HepG2 (cell line): ENCODE measurements at regions not wholly inside any gene's neighbourhood (a gene's known extent, or its start where the extent isn't known, plus 50 kb on each side); places are given as distances from the start of the nearest gene placed in this dataset.

Source experiments
- ATAC-seq: fragments of 200-7000 bp; cut with Tn5 transposase; 3 replicates; pipeline ENCODE4 v1.9.1; 2020; ENCODE audit warnings: mild to moderate bottlenecking, moderate library complexity
- BruUV-seq: library from RNA; stranded (reverse); fragments of 400-500 nt; replicated peaks from 2 replicates; lab custom pipeline; 2021; lab: Mats Ljungman, UMichigan
- CTCF ChIA-PET: fragments of 300-600 bp; formaldehyde crosslinking; extraction: SDS; loops from one replicate; lab custom pipeline; 2021; ENCODE audit warnings: low total read pairs, inconsistent platforms, low intra/inter-chr PET ratio; lab: Yijun Ruan, JAX
- POLR2A ChIA-PET: fragments of 350-600 bp; sonication (Branson Sonifier 250); formaldehyde crosslinking; loops from one replicate; lab custom pipeline; 2020; ENCODE audit warnings: antibody characterized with exemption, inconsistent platforms; lab: Yijun Ruan, JAX
- DNase-seq: peaks from one replicate; pipeline ENCODE4 v3.0.0-alpha.2; 2015; ENCODE audit warnings: low spot score
- FAIRE-seq: peaks from 3 replicates; lab custom pipeline; 2011; peaks lifted over from hg19 to GRCh38; lab: Jason Lieb, UNC
- H2AFZ ChIP-seq: one replicate; pipeline ENCODE4 v1.6.1; 2011; ENCODE audit warnings: low read length, inconsistent platforms
- H3K27ac ChIP-seq: fragments of 300-600 bp; 3 replicates; pipeline ENCODE4 v1.8.0; 2011; ENCODE audit warnings: mixed run types, mild to moderate bottlenecking, mixed read lengths, low read length, inconsistent platforms; ENCODE audit not compliant: insufficient read depth; ENCODE audit errors: extremely low read length
- H3K27me3 ChIP-seq, 2 experiments: fragments of 200-600 bp in 1 of 2; 2 replicates in 1 of 2; 3 replicates in 1 of 2; pipeline versions ENCODE4 v1.6.0 to v1.8.0; 2011; ENCODE audit warnings: low read length in 2 of 2, mild to moderate bottlenecking in 2 of 2, moderate library complexity in 2 of 2, inconsistent platforms in 1 of 2; ENCODE audit not compliant: insufficient read depth in 2 of 2, control insufficient read depth in 1 of 2
- H3K36me3 ChIP-seq, 2 experiments: fragments of 200-600 bp in 1 of 2; replicated peaks in 1 of 2; 2 replicates in 1 of 2; 3 replicates in 1 of 2; pipeline versions ENCODE4 v1.5.1 to v1.8.0; 2011; ENCODE audit warnings: low read length in 2 of 2, inconsistent platforms in 1 of 2; ENCODE audit not compliant: insufficient read depth in 2 of 2, control insufficient read depth in 1 of 2
- H3K4me1 ChIP-seq: 2 replicates; pipeline ENCODE4 v1.5.1; 2012; ENCODE audit warnings: low read length, inconsistent platforms; ENCODE audit not compliant: insufficient read depth
- H3K4me2 ChIP-seq: 2 replicates; pipeline ENCODE4 v1.6.0; 2011; ENCODE audit warnings: low read depth, low read length, inconsistent platforms
- H3K4me3 ChIP-seq, 3 experiments: fragments of 200-600 bp in 1 of 3; sonication (generic), shearing (Covaris generic) in 1 of 3; replicated peaks in 1 of 3; 2 replicates each; pipeline ENCODE4 v1.5.1; 2011 to 2016; ENCODE audit warnings: low read length in 3 of 3, inconsistent platforms in 2 of 3, low read depth in 2 of 3, mild to moderate bottlenecking in 2 of 3, control low read depth in 1 of 3, mixed read lengths in 1 of 3; ENCODE audit not compliant: insufficient read depth in 1 of 3
- H3K79me2 ChIP-seq: one replicate; pipeline ENCODE4 v1.6.1; 2011; ENCODE audit warnings: low read length, inconsistent platforms; ENCODE audit not compliant: insufficient read depth
- H3K9ac ChIP-seq: 2 replicates; pipeline ENCODE4 v1.6.0; 2011; ENCODE audit warnings: mild to moderate bottlenecking, low read depth, low read length, inconsistent platforms; ENCODE audit not compliant: insufficient read depth
- H3K9me3 ChIP-seq: 2 replicates; pipeline ENCODE4 v1.5.1; 2012; ENCODE audit warnings: mild to moderate bottlenecking, low read length
- H4K20me1 ChIP-seq: 2 replicates; pipeline ENCODE4 v1.6.0; 2011; ENCODE audit warnings: inconsistent platforms, mild to moderate bottlenecking, low read length, moderate library complexity; ENCODE audit not compliant: insufficient read depth
- BCL6 ChIP-seq: IDR thresholded peaks from 2 replicates; pipeline ENCODE4 v1.6.1; 2016; ENCODE audit warnings: missing genetic modification reagents, missing compliant biosample characterization
- DNMT1 ChIP-seq: sonication (generic); formaldehyde crosslinking; IDR thresholded peaks from 2 replicates; pipeline ENCODE4 v1.5.1; 2020; ENCODE audit warnings: mild to moderate bottlenecking, missing genetic modification reagents
- ETV5 ChIP-seq: IDR thresholded peaks from 2 replicates; pipeline ENCODE4 v1.6.1; 2018; ENCODE audit warnings: missing biosample characterization, missing genetic modification reagents, inconsistent platforms, borderline replicate concordance
- ONECUT2 ChIP-seq: sonication (generic); formaldehyde crosslinking; IDR thresholded peaks from 2 replicates; pipeline ENCODE4 v1.4.0; 2020; ENCODE audit warnings: missing genetic modification reagents
- PAF1 ChIP-seq: IDR thresholded peaks from 2 replicates; pipeline ENCODE4 v1.6.1; 2016; ENCODE audit warnings: missing genetic modification reagents, missing compliant biosample characterization
- SNRNP70 ChIP-seq: fragments of 200-400 bp; formaldehyde crosslinking; IDR thresholded peaks from 2 replicates; pipeline ENCODE4 v1.6.1; 2017; ENCODE audit warnings: mild to moderate bottlenecking, low read depth, low read length, moderate library complexity
- ZFP82 ChIP-seq: sonication (generic); formaldehyde crosslinking; IDR thresholded peaks from 2 replicates; pipeline ENCODE4 v1.5.1; 2020; ENCODE audit warnings: mild to moderate bottlenecking, missing genetic modification reagents, borderline replicate concordance
- ZNF124 ChIP-seq: sonication (generic); formaldehyde crosslinking; IDR thresholded peaks from 2 replicates; pipeline ENCODE4 v1.4.0; 2020; ENCODE audit warnings: missing genetic modification reagents
- ZNF335 ChIP-seq: sonication (generic); formaldehyde crosslinking; IDR thresholded peaks from 2 replicates; pipeline ENCODE4 v1.4.0; 2020; ENCODE audit warnings: missing genetic modification reagents
- ZNF546 ChIP-seq: sonication (generic); formaldehyde crosslinking; conservative IDR thresholded peaks from 2 replicates; pipeline ENCODE4 v1.8.1; 2023; ENCODE audit warnings: mild to moderate bottlenecking, missing genetic modification reagents
- ZNF777 ChIP-seq: sonication (generic); formaldehyde crosslinking; IDR thresholded peaks from 2 replicates; pipeline ENCODE4 v1.4.0; 2020; ENCODE audit warnings: missing genetic modification reagents
- WGBS: methylation state at CpG from one replicate; pipeline ENCODE4 v1.1.6; 2017; ENCODE audit warnings: low lambda C conversion rate; 5-methylcytosine and 5-hydroxymethylcytosine counted together
- in situ Hi-C: cut with HindIII; loops from 2 replicates; pipeline ENCODE4 v1.10.0; 2017; ENCODE audit warnings: low pct_unique_long_range_greater_than_20kb; ENCODE audit not compliant: extremely low pct_ligation_motif_present
- intact Hi-C: fragments of 100-400 bp; cut with micrococcal nuclease; formaldehyde crosslinking; loops from one replicate; pipeline ENCODE4 v1.10.0; 2022; ENCODE audit not compliant: unreplicated experiment
- TF ChIP-seq, protein P1 (sequence below): sonication (generic); formaldehyde crosslinking; IDR thresholded peaks from 2 replicates; pipeline ENCODE4 v1.5.0; 2020; ENCODE audit warnings: missing genetic modification reagents
- TF ChIP-seq, protein P2 (sequence below): sonication (generic); formaldehyde crosslinking; IDR thresholded peaks from 2 replicates; pipeline ENCODE4 v1.4.0; 2020; ENCODE audit warnings: low read depth, missing genetic modification reagents
- TF ChIP-seq, protein P3 (sequence below): IDR thresholded peaks from 2 replicates; pipeline ENCODE4 v1.6.1; 2018; ENCODE audit warnings: missing genetic modification reagents

GRCh38 chr11:127492029-127492428, 491.5 kb upstream of the KIRREL3 start:
- Histone ChIP-seq H3K9ac (no peak overlapping the region), H3K36me3 (no peaks in the 10 kb centered on the region), H3K4me3 (no peak overlapping the region), H3K9me3 (peaks cover 51% of the 10 kb centered on the region), H3K4me2 (no peak overlapping the region), H3K27ac (no peak overlapping the region), H2AFZ (no peak overlapping the region), H3K27me3 (no peaks in the 10 kb centered on the region), H4K20me1 (no peaks in the 10 kb centered on the region), H3K4me1 (no peaks in the 10 kb centered on the region), H3K79me2 (no peaks in the 10 kb centered on the region)
- no peak for ATAC-seq
- DNase-seq: no peak
- intact Hi-C loops (no loop called here), in situ Hi-C loops (no loop called here)
- FAIRE-seq: no peak
- ChIA-PET POLR2A (no interaction called here), CTCF (no interaction called here)
- WGBS: 0% methylated on average over 2 of the region's 2 CpGs
- TF ChIP-seq DNMT1 (CRISPR knock-in tag) (no peak), PAF1 (CRISPR knock-in tag) (no peak), BCL6 (CRISPR knock-in tag) (no peak), SNRNP70 (no peak), ETV5 (CRISPR knock-in tag) (no peak), ZNF546 (CRISPR knock-in tag) (no peak), ZNF777 (CRISPR knock-in tag) (no peak), ZFP82 (CRISPR knock-in tag) (no peak), ONECUT2 (CRISPR knock-in tag) (no peak), ZNF124 (CRISPR knock-in tag) (no peak), ZNF335 (CRISPR knock-in tag) (no peak)
- TF ChIP-seq, protein P1, sequence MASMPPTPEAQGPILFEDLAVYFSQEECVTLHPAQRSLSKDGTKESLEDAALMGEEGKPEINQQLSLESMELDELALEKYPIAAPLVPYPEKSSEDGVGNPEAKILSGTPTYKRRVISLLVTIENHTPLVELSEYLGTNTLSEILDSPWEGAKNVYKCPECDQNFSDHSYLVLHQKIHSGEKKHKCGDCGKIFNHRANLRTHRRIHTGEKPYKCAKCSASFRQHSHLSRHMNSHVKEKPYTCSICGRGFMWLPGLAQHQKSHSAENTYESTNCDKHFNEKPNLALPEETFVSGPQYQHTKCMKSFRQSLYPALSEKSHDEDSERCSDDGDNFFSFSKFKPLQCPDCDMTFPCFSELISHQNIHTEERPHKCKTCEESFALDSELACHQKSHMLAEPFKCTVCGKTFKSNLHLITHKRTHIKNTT (CRISPR knock-in tag): no peak
- TF ChIP-seq, protein P2, sequence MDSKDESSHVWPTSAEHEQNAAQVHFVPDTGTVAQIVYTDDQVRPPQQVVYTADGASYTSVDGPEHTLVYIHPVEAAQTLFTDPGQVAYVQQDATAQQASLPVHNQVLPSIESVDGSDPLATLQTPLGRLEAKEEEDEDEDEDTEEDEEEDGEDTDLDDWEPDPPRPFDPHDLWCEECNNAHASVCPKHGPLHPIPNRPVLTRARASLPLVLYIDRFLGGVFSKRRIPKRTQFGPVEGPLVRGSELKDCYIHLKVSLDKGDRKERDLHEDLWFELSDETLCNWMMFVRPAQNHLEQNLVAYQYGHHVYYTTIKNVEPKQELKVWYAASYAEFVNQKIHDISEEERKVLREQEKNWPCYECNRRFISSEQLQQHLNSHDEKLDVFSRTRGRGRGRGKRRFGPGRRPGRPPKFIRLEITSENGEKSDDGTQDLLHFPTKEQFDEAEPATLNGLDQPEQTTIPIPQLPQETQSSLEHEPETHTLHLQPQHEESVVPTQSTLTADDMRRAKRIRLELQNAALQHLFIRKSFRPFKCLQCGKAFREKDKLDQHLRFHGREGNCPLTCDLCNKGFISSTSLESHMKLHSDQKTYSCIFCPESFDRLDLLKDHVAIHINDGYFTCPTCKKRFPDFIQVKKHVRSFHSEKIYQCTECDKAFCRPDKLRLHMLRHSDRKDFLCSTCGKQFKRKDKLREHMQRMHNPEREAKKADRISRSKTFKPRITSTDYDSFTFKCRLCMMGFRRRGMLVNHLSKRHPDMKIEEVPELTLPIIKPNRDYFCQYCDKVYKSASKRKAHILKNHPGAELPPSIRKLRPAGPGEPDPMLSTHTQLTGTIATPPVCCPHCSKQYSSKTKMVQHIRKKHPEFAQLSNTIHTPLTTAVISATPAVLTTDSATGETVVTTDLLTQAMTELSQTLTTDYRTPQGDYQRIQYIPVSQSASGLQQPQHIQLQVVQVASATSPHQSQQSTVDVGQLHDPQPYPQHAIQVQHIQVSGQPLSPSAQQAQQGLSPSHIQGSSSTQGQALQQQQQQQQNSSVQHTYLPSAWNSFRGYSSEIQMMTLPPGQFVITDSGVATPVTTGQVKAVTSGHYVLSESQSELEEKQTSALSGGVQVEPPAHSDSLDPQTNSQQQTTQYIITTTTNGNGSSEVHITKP (CRISPR knock-in tag): no peak
- TF ChIP-seq, protein P3, sequence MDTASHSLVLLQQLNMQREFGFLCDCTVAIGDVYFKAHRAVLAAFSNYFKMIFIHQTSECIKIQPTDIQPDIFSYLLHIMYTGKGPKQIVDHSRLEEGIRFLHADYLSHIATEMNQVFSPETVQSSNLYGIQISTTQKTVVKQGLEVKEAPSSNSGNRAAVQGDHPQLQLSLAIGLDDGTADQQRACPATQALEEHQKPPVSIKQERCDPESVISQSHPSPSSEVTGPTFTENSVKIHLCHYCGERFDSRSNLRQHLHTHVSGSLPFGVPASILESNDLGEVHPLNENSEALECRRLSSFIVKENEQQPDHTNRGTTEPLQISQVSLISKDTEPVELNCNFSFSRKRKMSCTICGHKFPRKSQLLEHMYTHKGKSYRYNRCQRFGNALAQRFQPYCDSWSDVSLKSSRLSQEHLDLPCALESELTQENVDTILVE: no peak
- BruUV-seq: no TSS peak
